ENCODE measurements at regions not wholly inside any gene's neighbourhood (a gene's known extent, or its start where the extent isn't known, plus 50 kb on each side); places are given as distances from the start of the nearest gene placed in this dataset.

- intact Hi-C loops (cut with micrococcal nuclease; ENCODE audit: unreplicated experiment): no loop called here
- Histone ChIP-seq H4K20me1 (ENCODE audit: insufficient read depth, low read length) (no peaks in the 10 kb centered on the region), H2AFZ (ENCODE audit: low read length) (no peak overlapping the region), H3K36me3 (ENCODE audit: insufficient read depth, low read length) (no peaks in the 10 kb centered on the region), H3K4me1 (ENCODE audit: insufficient read depth, low read length, poor library complexity, severe bottlenecking) (no peaks in the 10 kb centered on the region), H3K4me3 (ENCODE audit: low read depth, low read length, poor library complexity, severe bottlenecking) (no peak overlapping the region), H3K79me2 (ENCODE audit: insufficient read depth, low read depth, low read length) (no peaks in the 10 kb centered on the region), H3K9me2 (ENCODE audit: insufficient read depth, low read length) (no peaks in the 10 kb centered on the region), H3K27ac (ENCODE audit: low read depth, low read length, poor library complexity, severe bottlenecking) (no peak overlapping the region), H3K9me3 (ENCODE audit: low read length) (no peaks in the 10 kb centered on the region), H3K4me2 (ENCODE audit: low read length) (no peak overlapping the region)
- DNase-seq (ENCODE audit: low spot score): no peak
- TF ChIP-seq EZH2phosphoT487 (IDR thresholded peaks at IDR 0.05; ENCODE audit: borderline replicate concordance, low read depth, low read length): no peak
- TF ChIP-seq, protein P1, sequence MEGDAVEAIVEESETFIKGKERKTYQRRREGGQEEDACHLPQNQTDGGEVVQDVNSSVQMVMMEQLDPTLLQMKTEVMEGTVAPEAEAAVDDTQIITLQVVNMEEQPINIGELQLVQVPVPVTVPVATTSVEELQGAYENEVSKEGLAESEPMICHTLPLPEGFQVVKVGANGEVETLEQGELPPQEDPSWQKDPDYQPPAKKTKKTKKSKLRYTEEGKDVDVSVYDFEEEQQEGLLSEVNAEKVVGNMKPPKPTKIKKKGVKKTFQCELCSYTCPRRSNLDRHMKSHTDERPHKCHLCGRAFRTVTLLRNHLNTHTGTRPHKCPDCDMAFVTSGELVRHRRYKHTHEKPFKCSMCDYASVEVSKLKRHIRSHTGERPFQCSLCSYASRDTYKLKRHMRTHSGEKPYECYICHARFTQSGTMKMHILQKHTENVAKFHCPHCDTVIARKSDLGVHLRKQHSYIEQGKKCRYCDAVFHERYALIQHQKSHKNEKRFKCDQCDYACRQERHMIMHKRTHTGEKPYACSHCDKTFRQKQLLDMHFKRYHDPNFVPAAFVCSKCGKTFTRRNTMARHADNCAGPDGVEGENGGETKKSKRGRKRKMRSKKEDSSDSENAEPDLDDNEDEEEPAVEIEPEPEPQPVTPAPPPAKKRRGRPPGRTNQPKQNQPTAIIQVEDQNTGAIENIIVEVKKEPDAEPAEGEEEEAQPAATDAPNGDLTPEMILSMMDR (conservative IDR thresholded peaks at IDR 0.05; ENCODE audit: low read length): no peak
- ChIA-PET CTCF (ENCODE audit: unreplicated experiment) (no interaction called here), POLR2A (interaction anchor here (0.6 kb wide), 1 partner anchor 98 kb away, joined by 3 read pairs; no protein-coding TSS in a partner anchor)
- no TSS peak for BruUV-seq (replicated peaks)
Observed at GRCh38 chr2:217138284-217138683, 278.4 kb upstream of the TNP1 start.

- no peak for DNase-seq (ENCODE audit: low spot score)
- POLR2A ChIA-PET: no interaction called here
- BruUV-seq (replicated peaks): no TSS peak
- Histone ChIP-seq H3K4me2 (ENCODE audit: low read length) (no peak overlapping the region), H2AFZ (ENCODE audit: low read length) (no peak overlapping the region), H3K9me3 (ENCODE audit: low read length) (no peaks in the 10 kb centered on the region), H3K79me2 (ENCODE audit: insufficient read depth, low read depth, low read length) (no peaks in the 10 kb centered on the region), H3K4me1 (ENCODE audit: insufficient read depth, low read length, poor library complexity, severe bottlenecking) (no peaks in the 10 kb centered on the region), H3K36me3 (ENCODE audit: insufficient read depth, low read length) (no peaks in the 10 kb centered on the region), H4K20me1 (ENCODE audit: insufficient read depth, low read length) (no peaks in the 10 kb centered on the region), H3K9me2 (ENCODE audit: insufficient read depth, low read length) (no peaks in the 10 kb centered on the region), H3K4me3 (ENCODE audit: low read depth, low read length, poor library complexity, severe bottlenecking) (no peak overlapping the region), H3K27ac (ENCODE audit: low read depth, low read length, poor library complexity, severe bottlenecking) (no peak overlapping the region)
- CTCF ChIA-PET (ENCODE audit: unreplicated experiment): no interaction called here
- intact Hi-C loops (cut with micrococcal nuclease; ENCODE audit: unreplicated experiment): no loop called here
- TF ChIP-seq, protein P1 (conservative IDR thresholded peaks at IDR 0.05; ENCODE audit: low read length): no peak
- TF ChIP-seq EZH2phosphoT487 (IDR thresholded peaks at IDR 0.05; ENCODE audit: borderline replicate concordance, low read depth, low read length): no peak
Observed at GRCh38 chr2:217127744-217128143, 267.9 kb upstream of the TNP1 start.

GRCh38 chr2:217125014-217125413 lies 265.1 kb upstream of the TNP1 start:
- Histone ChIP-seq H3K79me2 (ENCODE audit: insufficient read depth, low read depth, low read length) (no peaks in the 10 kb centered on the region), H3K4me1 (ENCODE audit: insufficient read depth, low read length, poor library complexity, severe bottlenecking) (no peaks in the 10 kb centered on the region), H3K9me2 (ENCODE audit: insufficient read depth, low read length) (no peaks in the 10 kb centered on the region), H3K4me2 (ENCODE audit: low read length) (no peak overlapping the region), H2AFZ (ENCODE audit: low read length) (no peak overlapping the region), H3K4me3 (ENCODE audit: low read depth, low read length, poor library complexity, severe bottlenecking) (no peak overlapping the region), H4K20me1 (ENCODE audit: insufficient read depth, low read length) (no peaks in the 10 kb centered on the region), H3K36me3 (ENCODE audit: insufficient read depth, low read length) (no peaks in the 10 kb centered on the region), H3K27ac (ENCODE audit: low read depth, low read length, poor library complexity, severe bottlenecking) (no peak overlapping the region), H3K9me3 (ENCODE audit: low read length) (no peaks in the 10 kb centered on the region)
- DNase-seq (ENCODE audit: low spot score): no peak
- no TSS peak for BruUV-seq (replicated peaks)
- CTCF ChIA-PET (ENCODE audit: unreplicated experiment): no interaction called here
- POLR2A ChIA-PET: interaction anchor here (0.6 kb wide), 1 partner anchor 441 kb away, joined by 3 read pairs; no protein-coding TSS in a partner anchor
- intact Hi-C loops (cut with micrococcal nuclease; ENCODE audit: unreplicated experiment): no loop called here
- TF ChIP-seq, protein P1 (conservative IDR thresholded peaks at IDR 0.05; ENCODE audit: low read length): no peak
- no peak for TF ChIP-seq EZH2phosphoT487 (IDR thresholded peaks at IDR 0.05; ENCODE audit: borderline replicate concordance, low read depth, low read length)
